Astrocyte (in vitro differentiated cells and primary cell): ENCODE measurements at regions not wholly inside any gene's neighbourhood (a gene's known extent, or its start where the extent isn't known, plus 50 kb on each side); places are given as distances from the start of the nearest gene placed in this dataset.

ENCODE experiments used
- DNase-seq: peaks from one replicate; pipeline ENCODE4 v3.0.0-alpha.2; 2010; ENCODE audit warnings: low read depth
- FAIRE-seq: peaks from 2 replicates; lab custom pipeline; 2011; peaks lifted over from hg19 to GRCh38; lab: Jason Lieb, UNC
- H2AFZ ChIP-seq: 2 replicates; pipeline ENCODE4 v1.6.0; 2012; ENCODE audit warnings: low read depth, low read length, inconsistent platforms
- H3K27ac ChIP-seq: 2 replicates; pipeline ENCODE4 v1.5.1; 2011; ENCODE audit warnings: low read depth, low read length, inconsistent platforms
- H3K27me3 ChIP-seq: 2 replicates; pipeline ENCODE4 v1.6.0; 2011; ENCODE audit warnings: low read length, inconsistent platforms; ENCODE audit not compliant: insufficient read depth
- H3K36me3 ChIP-seq: 2 replicates; pipeline ENCODE4 v1.5.1; 2011; ENCODE audit warnings: low read length, inconsistent platforms; ENCODE audit not compliant: insufficient read depth
- H3K4me1 ChIP-seq: 2 replicates; pipeline ENCODE4 v1.5.1; 2011; ENCODE audit warnings: low read length, inconsistent platforms; ENCODE audit not compliant: insufficient read depth
- H3K4me2 ChIP-seq: 2 replicates; pipeline ENCODE4 v1.6.0; 2012; ENCODE audit warnings: low read length, inconsistent platforms
- H3K4me3 ChIP-seq: 2 replicates; pipeline ENCODE4 v1.5.1; 2011; ENCODE audit warnings: low read depth, mild to moderate bottlenecking, low read length, inconsistent platforms; ENCODE audit not compliant: insufficient read depth
- H3K79me2 ChIP-seq: 2 replicates; pipeline ENCODE4 v1.6.0; 2012; ENCODE audit warnings: mild to moderate bottlenecking, low read length, inconsistent platforms; ENCODE audit not compliant: insufficient read depth
- H3K9ac ChIP-seq: 2 replicates; pipeline ENCODE4 v1.6.0; 2012; ENCODE audit warnings: mild to moderate bottlenecking, low read length, inconsistent platforms
- H3K9me3 ChIP-seq: 2 replicates; pipeline ENCODE4 v1.5.1; 2012; ENCODE audit warnings: low read depth, mild to moderate bottlenecking, low read length, inconsistent platforms; ENCODE audit not compliant: insufficient read depth
- H4K20me1 ChIP-seq: 2 replicates; pipeline ENCODE4 v1.6.0; 2012; ENCODE audit warnings: low read length, inconsistent platforms; ENCODE audit not compliant: insufficient read depth
- H3K27ac Mint-ChIP-seq: one replicate; pipeline ENCODE4 v1.8.0; 2021; ENCODE audit warnings: mild to moderate bottlenecking, mixed read lengths; ENCODE audit not compliant: unreplicated experiment
- H3K27me3 Mint-ChIP-seq: one replicate; pipeline ENCODE4 v1.8.0; 2021; ENCODE audit warnings: low read depth, mixed read lengths; ENCODE audit not compliant: unreplicated experiment
- H3K36me3 Mint-ChIP-seq: one replicate; pipeline ENCODE4 v1.8.0; 2021; ENCODE audit warnings: low read depth, mixed read lengths; ENCODE audit not compliant: unreplicated experiment
- H3K4me1 Mint-ChIP-seq: one replicate; pipeline ENCODE4 v1.8.0; 2021; ENCODE audit warnings: low read depth, mixed read lengths; ENCODE audit not compliant: unreplicated experiment
- H3K4me3 Mint-ChIP-seq: one replicate; pipeline ENCODE4 v1.8.0; 2021; ENCODE audit warnings: mild to moderate bottlenecking, moderate library complexity, mixed read lengths; ENCODE audit not compliant: unreplicated experiment
- H3K9me3 Mint-ChIP-seq: one replicate; pipeline ENCODE4 v1.8.0; 2021; ENCODE audit warnings: mild to moderate bottlenecking, mixed read lengths; ENCODE audit not compliant: unreplicated experiment
- EZH2 ChIP-seq: IDR thresholded peaks from 2 replicates; pipeline ENCODE4 v1.6.1; 2012; ENCODE audit warnings: mild to moderate bottlenecking, low read length, inconsistent platforms; ENCODE audit not compliant: insufficient read depth
- TF ChIP-seq, protein P1 (sequence below): IDR thresholded peaks from 2 replicates; pipeline ENCODE4 v1.5.1; 2011; ENCODE audit warnings: low read depth, mild to moderate bottlenecking, inconsistent platforms, low read length, moderate library complexity; ENCODE audit not compliant: insufficient read depth

GRCh38 chr5:68423154-68423811, 207.7 kb downstream of the PIK3R1 start:
- H3K27me3 Mint-ChIP-seq: no peaks in the 10 kb centered on the region
- Histone ChIP-seq H3K9ac (no peak overlapping the region), H3K36me3 (no peaks in the 10 kb centered on the region), H3K4me2 (no peak overlapping the region), H2AFZ (no peak overlapping the region), H3K4me3 (no peak overlapping the region), H3K27ac (no peak overlapping the region), H3K9me3 (no peaks in the 10 kb centered on the region), H3K79me2 (no peaks in the 10 kb centered on the region), H3K4me1 (peaks cover 3% of the 10 kb centered on the region), H4K20me1 (no peaks in the 10 kb centered on the region), H3K27me3 (no peaks in the 10 kb centered on the region)
- H3K9me3 Mint-ChIP-seq: no peaks in the 10 kb centered on the region
- no peak overlapping the region for H3K27ac Mint-ChIP-seq
- peaks cover 2% of the 10 kb centered on the region for H3K36me3 Mint-ChIP-seq
- no peak for TF ChIP-seq EZH2
- TF ChIP-seq, protein P1, sequence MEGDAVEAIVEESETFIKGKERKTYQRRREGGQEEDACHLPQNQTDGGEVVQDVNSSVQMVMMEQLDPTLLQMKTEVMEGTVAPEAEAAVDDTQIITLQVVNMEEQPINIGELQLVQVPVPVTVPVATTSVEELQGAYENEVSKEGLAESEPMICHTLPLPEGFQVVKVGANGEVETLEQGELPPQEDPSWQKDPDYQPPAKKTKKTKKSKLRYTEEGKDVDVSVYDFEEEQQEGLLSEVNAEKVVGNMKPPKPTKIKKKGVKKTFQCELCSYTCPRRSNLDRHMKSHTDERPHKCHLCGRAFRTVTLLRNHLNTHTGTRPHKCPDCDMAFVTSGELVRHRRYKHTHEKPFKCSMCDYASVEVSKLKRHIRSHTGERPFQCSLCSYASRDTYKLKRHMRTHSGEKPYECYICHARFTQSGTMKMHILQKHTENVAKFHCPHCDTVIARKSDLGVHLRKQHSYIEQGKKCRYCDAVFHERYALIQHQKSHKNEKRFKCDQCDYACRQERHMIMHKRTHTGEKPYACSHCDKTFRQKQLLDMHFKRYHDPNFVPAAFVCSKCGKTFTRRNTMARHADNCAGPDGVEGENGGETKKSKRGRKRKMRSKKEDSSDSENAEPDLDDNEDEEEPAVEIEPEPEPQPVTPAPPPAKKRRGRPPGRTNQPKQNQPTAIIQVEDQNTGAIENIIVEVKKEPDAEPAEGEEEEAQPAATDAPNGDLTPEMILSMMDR: no peak
- no peak for DNase-seq
- H3K4me1 Mint-ChIP-seq: peaks cover 50% of the 10 kb centered on the region
- FAIRE-seq: no peak
- no peak overlapping the region for H3K4me3 Mint-ChIP-seq

DNA sequence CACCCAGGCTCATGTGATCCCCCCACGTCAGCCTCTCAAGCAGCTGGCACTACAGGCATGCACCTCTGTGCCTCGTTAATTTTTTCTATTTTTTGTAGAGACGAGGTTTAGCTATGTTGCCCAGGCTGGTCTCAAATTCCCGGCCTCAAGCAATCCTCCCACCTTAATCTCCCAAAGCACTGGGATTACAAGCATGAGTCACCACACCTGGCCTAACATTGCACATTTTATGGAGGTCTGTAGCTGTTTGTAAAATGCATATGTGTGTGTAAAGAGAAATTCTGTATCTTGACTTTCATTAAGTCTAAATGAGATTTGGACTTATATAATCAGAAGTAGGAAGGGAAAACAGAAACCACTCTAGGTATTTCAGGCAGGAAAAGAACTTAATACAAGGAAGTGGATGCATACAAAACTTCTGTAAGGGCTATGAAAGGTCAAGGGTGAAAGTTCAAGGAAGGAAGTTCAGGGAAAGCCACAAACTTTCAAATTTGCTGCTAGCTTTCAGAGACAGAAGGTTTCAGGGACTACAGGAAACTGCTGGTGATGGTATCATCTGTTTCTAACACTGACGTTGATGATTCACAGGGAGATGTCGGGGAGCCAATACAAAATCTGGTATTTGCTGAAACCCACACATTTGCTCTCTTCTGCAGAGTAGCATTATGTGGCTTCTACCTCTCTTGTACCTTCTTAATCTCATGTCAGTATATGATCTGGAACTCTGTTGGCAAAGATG, 209.4 kb downstream of the PIK3R1 start:
- DNase-seq (peak; percentile 69), FAIRE-seq (peak; percentile 37)
- Histone ChIP-seq H3K9me3 (no peaks in the 10 kb centered on the region), H3K27ac (no peak overlapping the region), H3K4me3 (no peak overlapping the region), H3K27me3 (no peaks in the 10 kb centered on the region), H3K4me1 (no peaks in the 10 kb centered on the region), H2AFZ (peak overlapping the region; percentile 1), H3K4me2 (peak overlapping the region; percentile 24), H3K79me2 (no peaks in the 10 kb centered on the region), H3K9ac (no peak overlapping the region), H4K20me1 (no peaks in the 10 kb centered on the region), H3K36me3 (no peaks in the 10 kb centered on the region)
- Mint-ChIP-seq H3K27ac (peak overlapping the region; percentile 23), H3K27me3 (no peaks in the 10 kb centered on the region), H3K9me3 (no peaks in the 10 kb centered on the region), H3K36me3 (peaks cover 2% of the 10 kb centered on the region), H3K4me3 (no peak overlapping the region), H3K4me1 (peaks cover 35% of the 10 kb centered on the region)
- TF ChIP-seq, protein P1: no peak
- TF ChIP-seq EZH2: no peak

DNA sequence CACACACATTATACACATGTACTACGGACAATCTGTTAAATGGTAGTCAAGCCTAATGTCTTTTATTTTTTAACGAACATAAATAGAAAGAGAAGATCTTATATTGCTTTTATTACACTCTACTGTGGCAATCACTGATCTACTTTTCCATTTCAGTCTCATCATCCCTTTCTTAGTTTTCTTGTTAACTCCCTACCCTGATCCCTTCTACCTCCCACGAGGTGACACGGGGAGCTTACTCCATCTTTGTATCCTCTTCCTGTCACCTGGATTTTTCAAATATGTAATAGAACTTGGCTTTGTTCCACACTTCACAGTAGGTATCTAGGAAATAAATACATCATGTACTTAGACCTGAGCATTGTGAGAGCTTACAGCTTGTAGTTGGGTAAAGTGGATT, 211.0 kb downstream of the PIK3R1 start:
- Histone ChIP-seq H3K4me3 (no peak overlapping the region), H3K9ac (no peak overlapping the region), H3K27ac (no peak overlapping the region), H3K27me3 (no peaks in the 10 kb centered on the region), H3K9me3 (no peaks in the 10 kb centered on the region), H3K4me1 (no peaks in the 10 kb centered on the region), H4K20me1 (no peaks in the 10 kb centered on the region), H2AFZ (no peak overlapping the region), H3K36me3 (no peaks in the 10 kb centered on the region), H3K79me2 (no peaks in the 10 kb centered on the region), H3K4me2 (no peak overlapping the region)
- Mint-ChIP-seq H3K36me3 (peaks cover 2% of the 10 kb centered on the region), H3K4me1 (peaks cover 35% of the 10 kb centered on the region), H3K27ac (no peak overlapping the region), H3K4me3 (no peak overlapping the region), H3K9me3 (no peaks in the 10 kb centered on the region), H3K27me3 (no peaks in the 10 kb centered on the region)
- TF ChIP-seq EZH2: no peak
- TF ChIP-seq, protein P1: no peak
- FAIRE-seq (no peak), DNase-seq (no peak)
